GM21423 (cell line): ENCODE measurements at regions not wholly inside any gene's neighbourhood (a gene's known extent, or its start where the extent isn't known, plus 50 kb on each side); places are given as distances from the start of the nearest gene placed in this dataset.
"Not testable (repeated sequence)": the region's sequence is repeated elsewhere in the genome, so short reads cannot be mapped to it uniquely, and the experiment has no call there.

Source experiments
- ATAC-seq: cut with Tn5 transposase; IDR thresholded peaks from one replicate; pipeline ENCODE4 v1.9.1; 2021; ENCODE audit warnings: mild to moderate bottlenecking, moderate library complexity; ENCODE audit not compliant: unreplicated experiment

DNA sequence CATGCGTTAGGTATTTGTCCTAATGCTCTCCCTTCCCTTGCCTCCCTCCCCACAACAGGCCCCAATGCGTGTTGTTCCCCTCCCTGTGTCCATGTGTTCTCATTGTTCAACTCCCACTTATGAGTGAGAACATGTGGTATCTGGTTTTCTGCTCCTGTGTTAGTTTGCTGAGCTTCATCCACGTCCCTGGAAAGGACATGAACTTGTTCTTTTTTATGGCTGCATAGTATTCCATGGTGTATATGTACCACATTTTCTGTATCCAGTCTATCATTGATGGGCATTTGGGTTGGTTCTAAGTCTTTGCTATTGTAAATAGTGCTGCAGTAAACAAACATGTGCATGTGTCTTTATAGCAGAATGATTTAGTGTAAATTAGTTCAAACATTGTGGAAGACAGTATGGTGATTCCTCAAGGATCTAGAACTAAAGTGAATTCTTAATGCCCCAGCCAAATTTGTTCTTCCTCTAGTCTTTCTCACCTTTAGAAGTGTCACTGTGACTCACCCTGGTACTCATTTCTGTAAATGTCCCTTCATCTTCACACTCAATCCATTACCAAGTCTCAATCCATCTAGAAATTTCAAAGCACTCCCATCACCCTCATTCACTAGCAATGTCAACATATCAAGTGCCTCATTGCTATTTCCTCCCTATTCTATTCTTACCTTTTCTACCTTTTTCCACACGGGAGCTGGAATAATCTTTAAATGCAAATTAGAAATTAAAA is 123.9 kb downstream of the MREG start:
- not testable (repeated sequence) for ATAC-seq

DNA sequence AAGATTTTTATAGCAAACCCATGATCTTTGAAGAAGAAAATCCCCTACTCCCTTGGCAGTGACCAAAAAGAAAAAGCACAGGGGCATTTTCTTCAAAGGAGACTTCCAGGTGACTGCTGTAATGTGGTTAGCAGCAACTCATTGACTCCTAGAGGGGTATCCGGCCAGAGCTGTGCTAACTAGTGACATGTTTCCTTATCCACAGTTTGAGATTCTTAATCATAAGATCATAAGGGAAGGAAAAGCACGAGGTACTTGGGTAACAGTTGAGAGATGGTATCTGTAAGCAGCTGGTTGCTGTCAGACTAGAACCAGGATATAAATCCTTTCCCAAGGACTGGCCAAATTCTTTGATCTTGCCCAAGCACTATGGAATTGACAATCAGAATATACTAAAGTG is 124.7 kb downstream of the MREG start:
- no peak for ATAC-seq

DNA sequence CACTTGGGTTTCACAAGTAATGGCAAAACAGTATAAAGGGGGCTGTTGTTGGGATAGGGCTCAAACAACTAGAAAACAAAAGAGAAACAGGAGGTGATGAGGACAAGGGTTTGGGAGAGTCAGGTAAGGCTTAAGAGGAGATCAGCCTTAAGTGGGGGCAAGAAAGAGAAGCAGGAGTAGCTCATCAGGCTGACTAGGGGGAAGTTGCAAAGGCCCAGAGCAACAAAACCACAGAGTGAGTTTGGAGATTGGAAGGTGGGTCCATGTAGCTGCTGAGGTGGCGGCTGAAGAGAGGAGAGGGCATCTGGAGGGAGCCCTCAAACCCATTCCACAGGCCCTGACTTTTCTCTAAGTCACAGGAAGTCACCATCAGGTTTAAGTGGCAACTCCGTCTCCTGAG is 126.0 kb downstream of the MREG start:
- ATAC-seq: no peak

DNA sequence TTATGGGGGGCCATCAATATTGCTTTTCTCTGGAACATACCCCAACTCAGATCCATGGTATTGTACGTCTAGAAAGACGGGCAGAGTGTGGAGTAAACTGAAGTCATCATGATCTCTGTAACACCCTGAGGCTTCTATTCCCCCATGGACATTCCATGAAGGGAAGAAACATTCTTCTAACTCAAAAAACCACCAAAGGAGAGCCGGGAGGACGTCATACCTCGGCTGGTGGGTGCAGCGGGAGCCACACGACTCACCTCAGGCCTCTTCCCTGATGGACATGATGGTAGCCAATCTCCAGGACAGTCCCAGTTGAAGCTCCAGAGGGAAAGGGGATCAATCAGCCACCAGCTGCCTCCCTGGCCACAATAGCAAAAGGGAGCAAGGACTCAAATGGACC is 127.3 kb downstream of the MREG start:
- ATAC-seq: no peak

DNA sequence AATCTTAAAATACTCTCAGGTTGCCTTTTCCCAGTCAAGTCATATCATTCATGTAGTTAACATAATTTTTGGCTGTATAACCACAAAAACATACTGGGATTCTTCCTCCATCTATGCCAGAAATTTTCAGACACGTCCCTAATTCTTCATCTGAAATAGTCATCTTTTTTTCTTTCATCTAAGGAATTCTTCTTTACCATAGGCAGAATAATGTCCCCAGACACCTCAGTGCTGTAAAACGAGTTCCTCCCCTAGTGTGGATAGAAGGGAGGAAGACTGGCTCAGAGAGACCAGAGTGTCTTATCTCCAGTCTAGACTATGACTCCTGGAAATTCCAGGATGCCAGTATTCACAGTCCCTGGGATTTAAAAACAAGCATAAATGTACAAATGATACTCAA is 127.8 kb downstream of the MREG start:
- ATAC-seq: no peak

DNA sequence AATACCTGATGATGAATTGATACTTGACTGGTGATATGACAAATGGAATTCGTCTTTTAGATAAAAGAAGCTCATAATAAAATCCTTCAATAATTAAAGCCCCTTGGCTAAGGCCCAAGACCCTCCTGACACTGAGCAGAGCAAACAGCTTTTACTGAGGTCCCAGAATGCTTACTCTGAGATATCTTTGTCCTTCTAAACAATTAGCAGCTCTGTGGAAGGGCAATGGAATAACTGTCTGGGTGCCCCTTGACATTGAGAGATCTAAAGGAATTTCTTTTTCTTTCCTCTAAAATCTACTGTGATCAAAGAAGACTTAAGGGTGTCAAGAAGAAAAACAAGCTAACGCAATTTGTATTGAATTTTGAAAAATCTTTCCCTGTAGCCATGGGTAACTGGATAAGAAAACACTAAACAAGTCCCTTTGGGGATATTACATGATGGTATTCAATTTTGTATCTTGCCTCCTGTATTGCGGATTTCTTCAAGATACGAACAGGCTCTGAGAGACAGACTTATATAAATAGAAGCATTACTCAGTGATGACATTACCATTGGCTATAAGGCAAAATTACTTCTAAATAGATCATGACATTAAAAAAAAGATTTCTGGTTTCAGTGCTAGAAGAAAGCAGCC is 128.8 kb downstream of the MREG start:
- ATAC-seq: no peak

DNA sequence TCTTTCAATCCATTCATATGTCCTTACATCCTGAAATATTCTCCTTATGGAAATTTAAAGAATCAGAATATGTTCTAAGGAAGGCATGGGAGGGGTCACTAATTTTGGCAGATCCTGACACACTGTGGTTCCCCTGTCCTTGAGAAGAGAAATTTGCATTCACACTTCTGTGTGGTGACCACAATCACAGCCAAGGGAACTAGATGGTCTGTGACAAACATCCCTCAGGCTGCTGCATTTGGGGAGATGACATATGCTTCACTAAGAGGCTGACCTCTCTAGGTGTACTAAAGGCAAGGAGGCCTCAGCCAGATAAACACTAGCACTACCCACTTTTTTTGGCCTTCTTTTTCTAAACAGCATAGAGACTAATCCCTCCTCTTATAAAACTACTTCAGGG is 129.6 kb downstream of the MREG start:
- ATAC-seq: peak; percentile 83

DNA sequence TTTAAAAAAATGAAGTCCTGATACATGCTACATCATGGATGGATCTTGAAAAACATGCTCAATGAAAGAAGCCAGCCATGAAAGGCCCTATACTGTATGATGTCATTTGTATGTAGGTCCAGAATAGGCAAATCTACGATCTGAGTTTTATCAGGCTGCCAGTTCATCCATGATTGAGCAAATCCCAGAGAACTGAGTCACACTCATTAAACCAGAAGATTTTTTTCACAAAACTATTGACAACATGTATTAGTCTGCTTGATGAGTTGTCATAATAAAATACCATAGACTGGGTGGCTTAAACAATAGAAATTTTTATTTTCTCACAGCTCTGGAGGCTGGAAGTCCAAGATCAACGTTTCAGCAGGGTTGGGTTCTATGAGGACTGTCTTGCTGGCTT is 130.7 kb downstream of the MREG start:
- no peak for ATAC-seq

DNA sequence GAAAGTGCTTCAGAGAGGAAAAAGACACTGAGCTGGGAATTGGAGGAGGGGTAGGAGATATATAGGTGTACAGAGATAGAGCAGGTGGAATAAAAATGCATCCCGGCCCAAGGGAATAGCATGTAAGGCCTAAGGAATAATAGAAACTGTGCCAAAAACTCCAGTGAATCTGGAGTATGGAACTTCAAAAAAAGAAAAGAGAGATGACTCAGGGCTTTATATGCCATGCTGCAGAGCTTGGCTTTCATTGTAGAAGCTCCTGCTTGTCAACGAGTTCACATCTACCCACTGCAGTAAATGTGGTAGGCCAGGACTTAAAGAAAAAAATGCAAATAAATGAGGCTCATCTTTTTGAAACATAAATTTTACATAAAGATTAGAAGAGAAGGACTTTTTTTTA is 131.8 kb downstream of the MREG start:
- no peak for ATAC-seq

DNA sequence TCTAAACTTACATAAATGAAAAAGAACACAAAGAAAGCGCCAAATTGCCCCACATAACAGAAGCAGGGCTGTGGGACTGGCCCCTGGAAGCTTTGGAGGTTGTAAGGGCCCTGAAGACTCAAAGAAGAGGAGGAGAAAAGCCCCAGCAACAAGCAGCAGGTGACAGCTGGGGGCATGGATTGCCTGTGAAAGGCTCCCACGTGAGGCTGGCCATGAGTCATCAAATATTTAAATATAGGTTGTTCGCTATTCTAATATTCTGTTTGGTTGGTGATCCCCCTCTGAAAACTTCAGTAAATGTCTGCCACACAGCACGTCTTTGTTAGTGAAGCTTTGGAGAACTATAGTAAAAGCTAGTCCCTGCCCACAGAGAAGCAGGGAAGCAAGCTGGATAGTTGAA is 132.4 kb downstream of the MREG start:
- peak; percentile 64 for ATAC-seq

DNA sequence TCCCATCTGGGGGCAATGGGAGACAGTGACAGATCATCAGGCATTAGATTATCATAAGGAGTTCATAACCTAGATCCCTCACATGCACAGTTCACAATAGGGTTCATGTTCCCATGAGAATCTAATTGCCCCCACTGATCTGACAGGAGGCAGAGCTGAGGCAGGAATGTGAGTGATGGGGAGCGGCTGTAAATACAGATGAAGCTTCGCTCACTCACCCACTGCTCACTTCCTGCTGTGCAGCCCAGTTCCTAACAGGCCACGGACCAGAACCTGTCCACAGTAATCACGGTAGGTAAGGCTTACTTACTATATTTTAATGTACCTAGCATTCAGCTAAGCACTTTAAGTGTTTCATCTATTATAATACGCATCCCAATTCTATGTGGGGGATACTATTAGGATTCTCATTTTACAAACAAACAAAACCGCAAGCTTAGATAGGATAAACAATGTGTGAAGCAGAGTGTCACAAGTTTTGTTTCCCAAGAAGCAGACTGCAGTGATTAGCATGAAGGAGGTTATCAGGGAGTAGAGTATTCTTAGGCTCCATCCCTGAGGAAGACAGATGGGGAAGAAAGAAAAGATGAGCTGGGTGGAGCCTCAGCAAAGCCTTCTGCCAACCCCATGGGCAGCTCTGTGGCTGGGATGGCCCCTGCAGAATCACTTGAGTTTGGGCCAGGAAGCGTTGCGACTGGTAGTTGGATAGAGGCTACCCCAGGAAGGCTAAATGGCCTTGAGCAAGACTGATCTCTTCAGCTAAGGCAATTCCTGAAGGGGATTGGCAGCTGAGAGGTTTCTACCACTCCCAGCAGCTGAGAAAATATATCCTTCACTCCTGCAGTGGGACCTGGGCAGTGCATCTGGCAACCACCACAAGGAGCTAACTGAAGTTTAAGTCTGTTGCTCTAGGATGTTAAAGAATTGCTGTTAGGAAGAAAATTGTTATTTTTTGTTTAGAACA is 133.1 kb downstream of the MREG start:
- no peak for ATAC-seq

DNA sequence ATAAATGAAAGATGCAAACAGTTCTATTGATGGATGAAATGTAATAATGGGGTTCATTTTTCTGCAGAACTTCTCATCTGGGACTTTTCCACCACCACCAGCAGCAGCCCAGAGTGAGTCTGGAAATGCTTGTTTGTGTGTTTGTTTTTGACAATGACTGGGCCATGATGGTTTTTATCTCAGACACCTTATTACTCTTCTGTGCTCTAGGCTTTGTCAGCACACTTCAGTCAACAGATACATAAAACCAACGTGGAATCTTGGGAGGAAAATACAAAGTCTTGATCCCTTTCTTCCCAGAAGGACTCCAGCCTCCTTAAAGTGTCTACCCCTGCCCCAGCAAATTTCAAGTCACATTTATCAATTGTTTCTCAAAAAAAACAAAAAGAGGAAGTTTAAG is 134.0 kb downstream of the MREG start:
- no peak for ATAC-seq

DNA sequence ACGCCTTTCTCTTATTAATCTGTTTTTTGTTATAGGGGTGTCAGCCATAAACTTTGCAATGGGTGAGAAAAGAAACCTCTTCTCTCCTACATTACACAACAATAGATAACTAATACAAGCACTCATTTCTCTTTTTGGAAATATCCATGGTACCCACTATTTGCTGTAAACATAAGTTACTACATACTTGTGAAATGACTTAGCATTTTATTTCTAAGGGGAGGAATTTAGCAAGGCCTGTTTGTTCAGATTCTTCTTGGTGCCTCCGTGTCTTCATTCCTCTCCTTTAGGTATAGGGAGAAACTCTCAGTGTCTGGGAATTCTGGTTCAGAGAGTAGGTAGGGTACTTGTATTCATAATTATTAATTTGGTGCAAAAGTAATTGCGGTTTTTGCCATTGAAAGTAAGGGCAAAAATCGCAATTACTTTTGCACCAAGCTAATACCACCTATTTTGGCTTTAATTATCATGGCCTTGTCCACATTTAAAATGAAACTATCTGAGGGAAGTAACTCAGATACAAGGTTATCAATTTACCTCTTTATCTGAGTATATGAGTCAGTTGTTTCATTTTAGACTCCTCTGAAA is 134.8 kb downstream of the MREG start:
- ATAC-seq: no peak

DNA sequence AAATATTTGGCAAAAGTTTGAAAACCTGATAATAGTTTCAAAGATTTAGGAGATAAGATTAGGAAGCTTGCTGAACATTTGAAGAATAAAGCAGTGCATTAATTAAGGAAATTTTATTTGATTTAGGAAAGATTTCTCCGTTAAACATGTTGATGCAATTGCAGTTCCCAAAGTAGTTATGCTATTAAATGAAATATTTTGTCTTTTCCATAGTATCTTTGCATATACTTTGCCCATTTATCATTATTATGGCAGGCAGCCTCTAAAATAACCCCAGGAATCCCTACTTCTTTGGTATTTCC is 136.5 kb downstream of the MREG start:
- no peak for ATAC-seq

DNA sequence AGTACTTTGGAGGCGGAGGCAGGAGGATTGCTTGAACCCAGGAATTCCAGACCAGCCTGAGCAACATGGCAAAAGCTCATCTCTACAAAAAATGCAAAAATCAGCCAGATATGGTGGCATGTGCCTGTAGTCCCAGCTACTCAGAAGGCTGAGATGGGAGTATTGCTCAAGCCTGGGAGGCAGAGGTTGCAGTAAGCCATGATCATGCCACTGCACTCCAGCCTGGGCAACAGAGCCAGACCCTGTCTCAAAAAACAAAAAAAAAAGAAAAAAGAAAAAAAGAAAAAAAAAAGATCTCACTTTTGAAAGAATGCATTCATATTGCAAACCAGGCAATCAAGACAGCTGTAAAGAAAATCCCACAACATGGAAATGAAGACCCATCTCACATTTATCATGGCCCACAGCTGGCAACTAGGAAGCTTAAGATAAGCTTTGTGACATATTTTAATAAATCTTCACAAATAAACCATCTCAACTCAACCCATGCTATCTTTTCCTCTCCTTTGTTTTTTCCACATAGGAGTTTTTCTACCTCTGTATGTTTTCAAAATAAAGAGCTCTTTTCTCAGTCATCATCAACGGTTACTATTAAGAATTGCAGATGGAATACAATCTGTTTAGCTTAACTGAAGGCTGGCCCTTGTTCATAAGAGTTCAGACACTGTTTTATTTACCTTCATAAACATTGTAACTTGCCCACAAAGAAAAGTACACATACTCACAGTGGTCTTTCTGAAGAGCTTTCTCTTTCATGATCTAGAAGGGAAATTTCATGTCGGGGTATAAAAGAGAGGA is 137.0 kb downstream of the MREG start:
- no peak for ATAC-seq

DNA sequence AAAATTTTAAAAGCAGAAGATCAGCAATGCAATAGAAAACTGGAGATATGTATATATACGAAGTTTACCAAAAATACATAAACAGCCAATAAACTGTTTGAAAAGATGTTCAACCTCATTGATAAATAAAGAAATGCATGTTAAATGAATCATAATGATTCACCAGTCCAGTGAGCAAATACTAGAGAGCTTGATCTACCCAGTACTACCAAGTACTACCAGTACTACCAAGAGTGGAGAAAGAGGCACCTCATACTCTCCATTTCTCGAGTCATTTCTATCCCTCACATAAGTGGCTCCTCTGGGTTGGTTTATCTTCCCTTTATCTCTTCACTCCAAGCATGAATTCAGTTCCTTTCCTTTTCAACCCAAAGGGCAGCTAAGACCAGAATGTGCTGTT is 138.9 kb downstream of the MREG start:
- no peak for ATAC-seq

DNA sequence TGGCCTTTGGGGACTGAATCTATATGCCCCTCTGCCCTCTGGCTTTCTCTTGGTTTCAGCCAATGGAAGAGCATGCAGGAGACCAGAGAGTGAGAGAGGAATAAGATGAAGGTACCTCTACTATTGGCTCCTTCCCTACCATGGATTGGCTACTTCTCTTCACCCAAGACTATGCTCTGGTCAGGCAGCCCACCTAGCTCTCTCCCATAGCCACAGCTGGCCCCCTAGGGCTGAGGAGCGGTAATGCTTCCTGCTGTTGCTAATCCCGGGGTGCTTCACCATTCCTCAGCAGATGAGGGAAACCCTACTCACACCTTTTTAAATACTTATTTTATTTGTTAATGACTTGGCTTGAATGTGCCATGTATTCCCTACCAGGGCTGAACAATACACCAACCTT is 142.4 kb downstream of the MREG start:
- no peak for ATAC-seq

DNA sequence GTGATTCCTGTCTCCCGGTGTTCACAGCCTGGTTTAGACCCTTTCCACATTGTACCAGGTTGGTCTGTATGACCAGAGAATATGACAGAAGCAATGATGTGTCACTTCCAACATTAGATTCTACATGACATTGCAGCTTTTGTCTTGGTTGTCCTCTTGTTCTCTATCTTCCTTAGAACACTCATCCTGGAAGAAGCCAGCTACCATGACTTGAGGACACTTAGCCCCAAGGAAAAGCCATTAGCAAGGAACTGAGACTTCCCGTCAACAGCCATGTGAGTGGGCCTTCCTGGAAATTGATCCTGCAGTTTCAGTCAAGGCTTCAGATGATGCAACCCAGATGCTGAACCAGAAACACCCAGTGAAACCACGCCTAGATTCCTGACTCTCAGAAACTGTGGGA is 143.3 kb downstream of the MREG start:
- ATAC-seq: no peak

DNA sequence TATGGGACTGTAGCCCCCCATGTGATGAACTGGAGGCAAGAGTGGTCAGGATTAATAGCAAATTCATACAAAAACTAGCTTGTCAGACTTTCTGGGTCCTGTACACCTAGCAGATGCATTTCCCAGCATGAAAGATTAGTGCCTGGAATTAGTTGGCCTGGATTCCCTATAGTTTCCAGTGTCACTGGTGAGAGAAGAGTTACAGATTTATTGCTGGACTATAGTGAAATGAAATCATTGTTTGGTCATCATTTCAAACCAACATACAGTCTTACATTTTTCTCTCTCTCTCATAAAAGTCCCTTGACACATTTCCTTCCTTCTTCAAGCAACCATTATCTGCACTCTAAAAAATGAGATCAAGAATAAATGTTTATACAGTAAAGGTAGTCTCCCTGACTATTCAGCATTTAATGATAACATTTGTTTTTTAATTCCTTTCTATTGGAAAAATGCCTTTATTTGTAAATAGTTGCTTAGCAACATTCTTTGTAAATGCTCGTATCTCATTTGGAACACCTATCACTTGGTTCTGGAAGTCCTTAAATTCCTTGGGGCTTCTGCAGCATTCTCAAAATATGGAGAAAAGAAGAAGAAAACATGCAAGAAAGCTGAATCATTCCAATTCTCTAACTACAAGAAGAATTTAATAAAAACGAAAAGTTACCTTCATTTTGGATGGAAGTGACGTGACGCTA is 144.4 kb downstream of the MREG start:
- no peak for ATAC-seq

DNA sequence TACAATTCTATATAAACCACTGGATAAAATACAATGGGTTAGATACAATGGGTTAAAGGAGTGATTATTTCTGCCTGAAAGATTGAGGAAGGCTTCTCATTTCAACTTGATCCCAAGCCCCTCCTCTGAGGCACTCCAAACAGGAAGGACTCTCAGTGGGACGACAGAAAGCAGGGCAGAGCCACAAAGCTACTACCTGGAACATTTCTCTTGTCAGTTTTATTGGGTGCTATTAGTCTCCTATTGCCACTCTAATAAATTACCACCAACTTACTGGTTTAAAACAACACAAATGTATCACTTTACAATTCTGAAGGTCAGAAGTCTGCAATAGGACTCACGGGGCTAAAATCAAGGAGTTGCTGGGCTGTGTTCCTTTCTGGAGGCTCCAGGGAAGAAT is 146.7 kb downstream of the MREG start:
- ATAC-seq: no peak
